GM18907 (cell line): ENCODE measurements at regions not wholly inside any gene's neighbourhood (a gene's known extent, or its start where the extent isn't known, plus 50 kb on each side); places are given as distances from the start of the nearest gene placed in this dataset.

Experiments
- ATAC-seq: cut with Tn5 transposase; IDR thresholded peaks from one replicate; pipeline ENCODE4 v1.9.1; 2021; ENCODE audit warnings: mild to moderate bottlenecking, moderate library complexity; ENCODE audit not compliant: unreplicated experiment

GRCh38 chr10:61356354-61356753 lies 96.8 kb downstream of the TMEM26 start:
- ATAC-seq: no peak

GRCh38 chr10:61355211-61355610 lies 98.0 kb downstream of the TMEM26 start:
- ATAC-seq: no peak

DNA sequence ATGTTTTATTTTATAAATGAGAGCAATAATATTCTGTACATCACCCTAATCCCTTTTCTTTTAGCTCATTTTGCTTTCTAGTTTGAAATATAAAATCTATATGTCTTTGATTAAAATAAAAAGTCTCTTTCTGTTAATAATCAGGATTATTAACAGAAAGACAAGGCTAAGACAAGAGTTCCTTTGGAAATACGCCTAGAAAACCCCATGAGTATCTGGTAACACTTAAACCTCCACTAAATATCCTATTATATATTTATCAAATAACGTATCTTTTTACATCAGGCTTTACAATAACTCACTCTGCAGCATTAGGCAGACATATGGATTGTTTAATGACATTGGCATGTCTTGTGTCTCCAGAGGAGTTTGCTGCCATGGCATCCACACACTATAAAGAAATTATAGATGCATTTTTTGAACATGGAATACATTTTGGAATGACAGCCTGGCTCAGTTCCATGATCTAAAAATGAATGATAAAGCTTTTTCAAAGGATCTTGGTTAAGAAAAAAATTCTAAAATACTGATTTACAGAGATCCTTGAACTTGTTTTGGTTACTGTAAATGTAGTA lies 98.7 kb downstream of the TMEM26 start:
- ATAC-seq: no peak

- no peak for ATAC-seq
These were observed 102.4 kb downstream of the TMEM26 start for GRCh38 chr10:61350794-61351193.

- ATAC-seq: no peak
These were observed 103.1 kb downstream of the TMEM26 start for GRCh38 chr10:61350068-61350467.

DNA sequence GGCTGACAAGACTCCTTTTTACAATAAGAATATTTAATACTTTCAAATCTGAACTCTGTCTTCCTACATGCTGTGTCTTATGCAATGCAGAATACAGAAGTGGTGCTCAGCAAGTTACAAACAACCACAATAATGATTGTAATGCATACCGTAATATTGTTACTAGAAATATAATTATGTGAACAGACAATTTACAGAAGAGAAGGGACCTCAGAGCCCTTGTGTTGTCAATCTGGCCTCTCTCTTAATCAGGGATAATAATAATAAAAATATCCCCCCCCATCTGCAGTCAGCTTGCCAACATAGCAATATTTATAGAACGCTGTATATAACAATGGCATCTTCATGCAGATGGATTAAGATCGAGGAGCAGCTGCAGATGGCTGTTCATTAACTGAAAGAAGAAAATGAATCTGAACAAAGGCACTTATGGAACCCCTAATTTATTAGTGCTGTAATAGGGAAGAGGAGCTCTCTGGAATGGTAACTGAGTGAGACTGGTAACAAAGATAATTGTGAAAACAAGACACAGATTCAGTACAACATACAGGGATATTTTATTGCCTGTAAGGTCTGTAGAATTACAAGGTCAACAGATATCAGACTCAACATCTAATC lies 106.3 kb downstream of the TMEM26 start:
- ATAC-seq: no peak

- no peak for ATAC-seq
These were observed 109.4 kb downstream of the TMEM26 start for GRCh38 chr10:61343796-61344195.

DNA sequence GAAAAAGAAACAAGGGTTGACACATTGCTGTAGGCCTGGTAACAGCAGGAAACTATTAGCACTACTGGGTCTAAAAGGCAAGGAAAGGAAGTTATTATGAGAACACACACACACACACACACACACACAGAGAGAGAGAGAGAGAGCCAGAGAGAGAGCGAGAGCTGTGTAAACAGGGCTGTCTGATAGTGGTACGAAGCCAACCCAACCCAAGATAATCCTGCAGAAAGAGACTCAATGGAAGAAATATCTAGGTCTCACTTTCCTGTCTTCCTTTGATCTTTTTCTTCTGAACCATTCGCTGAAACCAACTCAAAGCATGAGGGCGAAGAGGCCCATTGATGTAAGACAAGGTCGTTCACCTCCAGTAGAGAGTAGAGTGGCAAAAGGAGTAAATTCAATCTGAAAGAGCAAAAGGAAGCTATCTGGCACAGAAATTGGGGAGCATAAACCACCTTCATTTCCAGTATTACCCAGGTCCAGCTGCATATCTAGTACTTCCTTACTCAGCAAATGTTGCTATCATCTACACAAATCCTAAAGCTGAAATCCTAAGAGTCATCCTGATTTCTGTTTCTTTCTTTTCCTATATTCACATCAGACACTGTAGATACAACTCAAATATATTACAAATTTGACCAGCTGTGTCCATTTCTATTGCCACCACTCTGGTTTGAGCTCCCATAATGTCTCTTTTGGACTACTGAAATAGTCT lies 110.2 kb downstream of the TMEM26 start:
- ATAC-seq: no peak

DNA sequence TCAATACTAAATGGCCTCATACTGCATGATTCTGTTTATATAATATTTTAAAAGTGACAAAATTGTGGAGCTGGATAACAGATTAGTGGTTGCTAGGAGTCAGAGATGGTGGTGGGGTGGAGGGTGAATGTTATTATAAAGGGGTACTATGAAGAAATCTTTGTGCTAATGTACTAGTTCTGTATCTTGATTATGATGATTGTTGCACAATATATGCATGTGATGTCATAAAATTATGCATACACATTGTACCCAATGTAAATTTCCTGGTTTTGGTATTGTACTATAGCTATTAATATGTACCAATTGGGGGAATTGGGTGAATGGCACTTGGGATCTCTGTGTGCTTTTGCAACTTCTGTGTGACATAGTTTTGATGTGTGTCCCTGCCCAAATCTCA lies 112.2 kb downstream of the TMEM26 start:
- no peak for ATAC-seq

- ATAC-seq: no peak
These were observed 115.0 kb downstream of the TMEM26 start for GRCh38 chr10:61338146-61338545.

DNA sequence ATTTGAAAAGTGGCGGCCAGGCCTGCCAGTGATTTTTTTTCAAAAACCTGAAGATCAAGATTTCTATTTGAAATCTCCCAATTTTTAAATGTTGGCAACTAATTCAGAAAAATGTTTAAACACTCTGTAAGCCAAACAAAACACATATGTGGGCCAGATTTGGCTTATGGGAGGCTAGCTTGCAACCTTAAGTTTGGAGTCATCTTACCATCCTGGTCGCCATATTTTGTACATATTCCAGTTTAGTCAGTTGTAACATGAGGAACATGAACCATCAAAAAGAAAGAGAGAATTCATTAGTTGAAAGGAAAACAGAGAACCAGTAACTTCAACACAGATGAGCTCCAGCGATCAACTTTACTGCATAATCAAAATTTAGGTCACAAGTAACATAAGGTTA lies 115.4 kb downstream of the TMEM26 start:
- no peak for ATAC-seq

DNA sequence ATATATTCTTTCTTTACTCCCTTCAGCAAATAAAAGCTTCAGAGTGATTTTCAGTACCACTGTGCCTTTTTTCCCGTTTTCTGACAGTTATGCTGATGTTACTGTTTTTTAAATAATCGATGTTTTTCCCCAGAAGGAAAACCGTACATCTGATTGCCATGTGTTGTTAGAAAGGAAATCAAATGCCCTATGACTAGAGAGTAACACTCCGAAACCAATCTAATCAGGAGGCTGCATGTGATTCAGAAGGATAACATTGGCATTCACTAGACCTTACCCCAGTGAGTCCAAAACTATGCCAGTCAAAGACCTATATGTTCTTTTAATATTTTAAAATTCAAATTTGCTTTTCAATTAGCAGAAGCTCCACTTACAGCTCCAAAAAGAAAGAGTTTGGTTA lies 116.3 kb downstream of the TMEM26 start:
- no peak for ATAC-seq

- ATAC-seq: no peak
These were observed 117.8 kb downstream of the TMEM26 start for GRCh38 chr10:61335359-61335758.

DNA sequence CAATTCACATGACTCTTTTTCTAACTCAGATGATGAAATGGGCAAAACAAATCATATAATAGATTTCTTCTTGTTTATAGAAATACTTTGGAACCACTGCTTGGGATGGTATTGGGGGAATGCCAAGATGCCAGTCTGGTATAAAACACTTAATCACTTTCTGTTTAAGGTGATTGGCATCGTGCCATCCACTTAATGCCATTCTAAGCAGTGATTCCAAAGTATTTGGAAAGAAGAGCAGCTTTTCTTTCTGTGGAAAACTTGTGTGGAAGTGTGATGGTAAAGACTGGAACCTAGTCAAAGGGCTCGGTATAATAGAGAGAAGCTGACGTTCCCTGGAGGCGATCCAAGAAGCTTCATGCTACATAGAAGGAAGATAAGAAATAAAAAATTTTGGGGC lies 120.6 kb downstream of the TMEM26 start:
- ATAC-seq: no peak

GRCh38 chr10:61330669-61331068 lies 122.5 kb downstream of the TMEM26 start:
- ATAC-seq: no peak

GRCh38 chr10:61329854-61330253 lies 123.3 kb downstream of the TMEM26 start:
- ATAC-seq: peak; percentile 93

- no peak for ATAC-seq
These were observed 127.8 kb downstream of the TMEM26 start for GRCh38 chr10:61325223-61325960.

DNA sequence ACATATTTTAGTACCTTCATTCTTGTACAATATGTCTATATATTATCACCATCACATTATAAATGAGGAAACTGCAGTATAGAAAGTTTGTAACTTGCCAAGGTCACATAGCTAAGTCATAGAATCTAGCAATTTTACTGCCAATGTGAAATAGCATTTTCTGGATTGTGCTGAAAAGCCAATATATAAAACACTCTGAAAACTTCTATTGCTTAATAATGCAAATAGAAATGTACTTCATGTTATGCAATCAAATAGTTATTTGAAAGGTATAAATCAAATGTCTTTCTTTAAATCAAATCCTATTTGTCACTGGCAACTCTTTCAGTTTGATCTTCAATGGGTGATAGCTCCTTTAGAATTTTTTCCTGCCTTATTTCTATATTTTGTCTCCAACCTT lies 129.5 kb downstream of the TMEM26 start:
- ATAC-seq: no peak

GRCh38 chr10:61321041-61321857 lies 131.9 kb downstream of the TMEM26 start:
- no peak for ATAC-seq

- no peak for ATAC-seq
These were observed 133.0 kb downstream of the TMEM26 start for GRCh38 chr10:61320257-61320587.
